GM12891 (cell line): ENCODE measurements at regions not wholly inside any gene's neighbourhood (a gene's known extent, or its start where the extent isn't known, plus 50 kb on each side); places are given as distances from the start of the nearest gene placed in this dataset.

Experiments used
- DNase-seq: peaks from one replicate; pipeline ENCODE4 v3.0.0; 2011; ENCODE audit warnings: low spot score; ENCODE audit not compliant: insufficient read length
- FAIRE-seq: peaks from 2 replicates; lab custom pipeline; 2011; peaks lifted over from hg19 to GRCh38; lab: Jason Lieb, UNC
- PAX5 ChIP-seq: IDR thresholded peaks from 2 replicates; pipeline ENCODE4 v1.6.1; 2011; ENCODE audit warnings: low read length, moderate library complexity, mild to moderate bottlenecking; ENCODE audit not compliant: insufficient read depth, severe bottlenecking
- POLR2A ChIP-seq: IDR thresholded peaks from 2 replicates; pipeline ENCODE4 v1.6.1; 2011; ENCODE audit warnings: low read depth, low read length, control low read depth
- POLR2AphosphoS5 ChIP-seq: IDR thresholded peaks from 2 replicates; pipeline ENCODE4 v1.6.1; 2011; ENCODE audit warnings: low read depth, low read length, control low read depth
- POU2F2 ChIP-seq: IDR thresholded peaks from 2 replicates; pipeline ENCODE4 v1.6.1; 2011; ENCODE audit warnings: low read depth, mild to moderate bottlenecking, control low read depth, low read length, moderate library complexity
- SPI1 ChIP-seq: IDR thresholded peaks from 2 replicates; pipeline ENCODE4 v1.6.1; 2011; ENCODE audit warnings: low read depth, low read length, control low read depth
- TAF1 ChIP-seq: IDR thresholded peaks from 2 replicates; pipeline ENCODE4 v1.6.1; 2011; ENCODE audit warnings: low read depth, low read length, control low read depth

DNA sequence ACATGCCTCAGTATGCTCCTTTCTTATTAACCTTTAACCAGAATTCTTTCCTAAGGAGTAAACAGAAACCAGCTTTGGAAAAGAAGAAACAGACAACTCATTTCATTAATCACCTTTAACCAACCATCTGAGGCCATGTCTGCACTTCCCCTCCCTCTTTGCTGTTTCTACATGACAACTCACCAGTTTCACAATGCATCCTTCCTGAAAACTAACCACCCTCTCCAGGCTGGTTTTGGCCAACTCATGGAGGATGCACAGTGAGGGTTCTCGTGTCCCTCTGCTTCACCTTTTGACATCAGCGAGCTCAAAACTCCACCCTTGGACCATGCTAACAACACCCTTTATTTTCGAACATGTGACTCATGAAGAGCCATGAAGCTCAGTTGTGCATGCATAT is 244.1 kb downstream of the ELAVL2 start:
- FAIRE-seq = no peak
- no peak for TF ChIP-seq POLR2A
- TF ChIP-seq POU2F2 = no peak
- TF ChIP-seq PAX5 = no peak
- no peak for TF ChIP-seq TAF1
- TF ChIP-seq SPI1 = no peak
- no peak for TF ChIP-seq POLR2AphosphoS5
- no peak for DNase-seq

DNA sequence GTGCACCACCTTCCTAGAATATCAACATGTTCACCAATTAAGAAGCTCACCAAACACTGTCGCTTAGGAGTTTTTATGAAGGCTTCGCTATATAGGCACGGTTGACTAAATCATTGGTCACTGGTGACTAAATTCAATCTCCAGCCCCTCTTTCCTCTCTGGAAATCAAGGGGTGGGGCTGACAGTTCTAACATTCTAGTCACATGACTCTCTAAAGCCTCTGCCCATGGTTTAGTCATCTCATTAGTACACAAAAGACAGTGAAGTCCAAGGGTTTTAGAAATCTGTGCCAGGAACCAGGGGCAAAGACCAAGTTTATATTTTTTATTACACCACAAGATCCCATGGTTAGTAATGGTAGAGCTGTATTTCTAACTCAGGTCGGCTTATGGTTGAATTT is 243.2 kb downstream of the ELAVL2 start:
- FAIRE-seq = no peak
- TF ChIP-seq POU2F2 = no peak
- no peak for TF ChIP-seq SPI1
- TF ChIP-seq POLR2AphosphoS5 = no peak
- no peak for TF ChIP-seq PAX5
- no peak for TF ChIP-seq POLR2A
- no peak for TF ChIP-seq TAF1
- DNase-seq = no peak

DNA sequence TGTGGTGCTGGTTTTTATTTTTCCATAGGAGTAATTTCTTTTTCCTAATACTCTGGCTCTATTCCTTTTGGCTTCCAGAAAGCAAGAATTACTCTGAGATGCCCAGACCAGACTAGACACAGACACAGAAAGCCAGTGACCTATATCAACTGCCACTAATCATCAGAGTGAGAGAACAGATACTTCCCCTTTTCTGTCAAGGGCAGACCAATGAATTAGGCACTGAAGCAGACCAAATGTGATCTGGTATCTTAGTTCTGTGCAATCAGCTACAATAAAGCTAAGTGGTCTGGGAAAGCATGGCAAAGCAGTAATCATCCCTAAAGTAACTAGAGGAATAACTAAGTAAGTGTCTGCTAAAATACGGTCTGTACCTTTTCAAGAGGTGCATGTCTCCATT is 239.1 kb downstream of the ELAVL2 start:
- DNase-seq (no peak), FAIRE-seq (no peak)

DNA sequence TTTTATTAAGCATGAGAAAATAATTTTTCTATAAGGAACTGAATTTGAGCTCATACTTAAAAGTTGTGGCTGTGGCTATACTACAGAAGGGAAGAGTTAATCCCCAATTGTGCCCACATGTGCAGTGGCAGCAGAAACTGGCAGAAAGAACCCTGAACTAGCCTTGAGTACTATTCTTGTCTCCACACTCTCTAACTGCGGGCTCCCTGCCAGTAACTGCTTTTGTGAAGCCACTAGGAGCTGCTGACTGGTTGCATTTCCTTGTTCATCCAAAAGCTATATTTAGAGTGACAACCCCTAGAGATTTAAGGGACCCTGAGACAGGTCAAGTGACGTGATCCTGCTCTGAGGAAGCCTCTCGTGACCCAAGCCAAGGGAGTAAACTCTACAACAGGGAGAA is 238.6 kb downstream of the ELAVL2 start:
- TF ChIP-seq POU2F2 (no peak), TAF1 (no peak), PAX5 (no peak), SPI1 (no peak), POLR2A (no peak), POLR2AphosphoS5 (no peak)
- FAIRE-seq (no peak), DNase-seq (no peak)

More for the DNA sequence above, 239.1 kb downstream of the ELAVL2 start:
- TF ChIP-seq POLR2A (no peak), POU2F2 (no peak), SPI1 (no peak), PAX5 (no peak), TAF1 (no peak), POLR2AphosphoS5 (no peak)

DNA sequence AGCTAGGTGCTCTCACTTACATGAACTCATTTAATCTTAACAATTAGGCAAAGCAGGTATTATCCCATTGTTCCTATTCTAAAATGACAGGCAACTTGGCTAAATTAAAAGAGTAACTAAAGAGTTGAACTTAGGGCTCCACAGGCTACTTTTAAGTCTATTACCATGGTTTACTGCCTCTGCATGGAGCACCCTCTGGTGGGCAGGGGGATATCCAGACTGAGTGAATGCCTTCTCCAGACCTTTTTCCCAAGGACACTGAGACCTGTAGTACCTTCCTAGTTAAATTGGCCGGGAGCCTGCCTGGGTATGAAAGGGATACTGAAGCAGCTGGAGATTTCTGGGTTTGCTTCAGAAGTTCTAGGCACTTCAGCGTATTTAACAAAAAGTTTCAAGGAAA is 238.1 kb downstream of the ELAVL2 start:
- no peak for FAIRE-seq
- no peak for DNase-seq
- no peak for TF ChIP-seq SPI1
- no peak for TF ChIP-seq POLR2AphosphoS5
- no peak for TF ChIP-seq POU2F2
- TF ChIP-seq POLR2A = no peak
- no peak for TF ChIP-seq PAX5
- no peak for TF ChIP-seq TAF1

DNA sequence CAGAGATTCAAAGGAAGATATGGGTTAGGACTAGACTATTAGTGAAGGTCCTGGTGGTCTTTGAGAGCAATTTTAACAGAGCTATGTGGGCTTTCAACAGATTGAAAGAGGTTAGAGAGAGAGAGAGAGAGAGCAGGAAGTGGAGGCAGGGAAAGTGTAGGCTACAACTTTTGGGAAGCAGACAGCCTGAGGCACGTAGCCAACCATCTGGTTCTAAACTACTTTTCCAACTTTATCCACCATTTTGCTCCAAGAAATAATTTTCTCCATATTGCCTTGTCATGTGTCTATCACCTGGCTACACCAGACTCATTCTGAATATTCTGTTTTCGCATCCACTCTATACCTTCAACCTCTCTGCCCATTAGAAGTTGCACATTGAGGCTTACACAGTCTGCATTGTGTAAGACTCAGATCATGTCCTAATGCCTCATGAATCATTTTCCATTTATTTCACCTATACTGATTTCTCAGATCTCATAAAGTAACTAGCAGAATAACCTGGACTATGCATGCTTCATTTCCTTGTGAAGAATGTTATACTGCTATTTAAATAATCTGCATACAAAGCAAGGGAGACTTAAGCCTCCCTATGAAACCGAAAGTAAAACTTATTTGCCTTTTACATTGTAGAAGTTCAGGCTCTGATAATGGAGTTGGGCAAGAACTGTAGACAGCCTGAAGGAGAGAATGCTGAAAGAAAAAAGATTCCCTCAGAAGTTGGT is 235.6 kb downstream of the ELAVL2 start:
- FAIRE-seq = no peak
- TF ChIP-seq POLR2A (no peak), SPI1 (no peak)
- no peak for DNase-seq

DNA sequence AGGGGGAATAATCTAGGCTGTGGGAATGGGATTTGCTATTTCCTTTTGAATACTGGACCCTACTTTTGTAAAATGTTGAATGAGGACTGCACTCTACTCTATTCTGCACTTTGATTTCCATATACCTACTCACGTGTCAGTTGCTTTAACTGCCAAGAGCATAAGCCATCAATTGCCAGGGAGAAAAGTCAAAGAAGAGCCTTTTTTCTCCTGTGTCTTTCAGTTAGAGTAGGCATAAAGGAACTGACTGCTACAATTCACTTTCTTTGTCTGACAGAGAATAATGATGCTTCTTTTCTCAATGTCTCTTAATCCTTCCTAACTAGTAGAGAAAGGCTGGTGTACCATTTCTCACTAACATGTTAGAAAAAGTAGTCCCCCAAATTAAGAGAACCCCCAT is 231.6 kb downstream of the ELAVL2 start:
- DNase-seq (no peak), FAIRE-seq (no peak)
- TF ChIP-seq POU2F2 (no peak), POLR2AphosphoS5 (no peak), SPI1 (no peak), PAX5 (no peak), POLR2A (no peak), TAF1 (no peak)

DNA sequence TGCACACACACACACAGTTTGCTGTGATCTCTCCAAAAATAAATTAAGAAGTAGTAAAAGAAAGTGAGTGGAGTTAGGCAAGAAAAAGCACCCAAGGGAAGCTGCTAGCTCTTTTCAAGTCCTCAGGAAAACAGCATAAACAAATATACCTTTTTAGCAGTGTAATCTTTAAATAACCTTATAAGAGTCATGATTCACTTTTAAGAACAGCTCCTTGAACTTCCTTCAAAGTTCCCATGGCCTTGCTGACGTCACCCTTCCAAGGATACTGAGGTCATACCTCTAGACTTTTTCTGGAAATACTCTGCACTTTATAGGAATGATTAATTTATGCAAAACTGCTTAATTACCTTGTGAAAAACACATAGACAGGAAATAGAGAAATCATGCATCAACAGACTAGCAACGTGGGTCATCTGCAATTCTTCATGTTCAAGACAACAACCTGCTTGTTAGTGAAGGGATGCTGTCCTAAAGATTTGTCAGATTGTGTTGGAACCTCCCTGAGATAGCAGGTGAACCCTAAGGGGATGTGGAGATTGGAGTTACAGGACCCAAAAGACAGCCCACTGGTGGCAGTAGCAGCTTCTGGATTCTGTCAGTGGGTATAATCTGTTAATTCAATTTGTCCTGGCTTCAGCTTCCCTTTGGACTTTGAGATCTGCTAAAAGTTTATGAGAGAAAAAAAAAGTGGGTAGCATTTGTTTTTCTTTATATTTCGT is 229.0 kb downstream of the ELAVL2 start:
- DNase-seq = no peak
- TF ChIP-seq POLR2A (no peak), SPI1 (no peak), POU2F2 (no peak), PAX5 (no peak), TAF1 (no peak), POLR2AphosphoS5 (no peak)
- no peak for FAIRE-seq

DNA sequence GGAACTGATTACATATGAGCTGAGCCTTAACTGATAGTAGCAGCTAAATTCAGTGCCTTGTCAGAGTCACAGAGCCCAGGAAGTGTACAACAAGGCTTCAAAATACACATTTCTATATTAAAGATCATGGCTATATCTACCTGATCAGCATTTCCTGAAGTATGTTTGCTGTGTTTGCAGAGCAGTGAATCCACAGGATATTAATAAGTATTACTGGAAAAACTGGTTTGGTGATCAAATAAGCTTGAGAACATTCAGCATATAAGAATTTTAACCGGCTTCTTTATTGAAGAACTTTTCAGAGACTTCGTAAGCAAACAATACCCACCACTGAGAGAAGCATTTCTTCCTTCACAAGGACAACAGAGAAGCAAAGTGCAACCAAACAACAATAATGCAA is 227.0 kb downstream of the ELAVL2 start:
- FAIRE-seq (no peak), DNase-seq (no peak)
- no peak for TF ChIP-seq SPI1
- TF ChIP-seq POLR2AphosphoS5 = no peak
- no peak for TF ChIP-seq TAF1

DNA sequence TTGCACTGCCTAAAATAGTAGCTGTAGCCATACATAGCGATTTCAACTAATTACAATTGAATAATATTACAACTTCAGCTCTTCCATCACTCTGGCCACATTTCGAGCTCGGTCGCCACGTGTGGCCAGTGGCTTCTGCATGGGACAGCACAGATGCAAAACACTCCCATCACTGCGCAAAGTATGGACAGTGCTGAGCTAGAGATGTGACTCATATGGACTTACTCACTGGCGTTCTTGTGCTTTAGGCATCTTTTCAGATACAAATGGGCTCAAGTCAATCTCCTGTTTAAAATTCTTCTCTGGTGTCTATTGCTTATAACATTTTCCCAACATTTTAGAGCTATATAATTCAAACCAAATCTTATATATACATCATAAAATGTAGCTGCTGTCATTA is 222.7 kb downstream of the ELAVL2 start:
- no peak for FAIRE-seq
- TF ChIP-seq TAF1 = no peak
- no peak for TF ChIP-seq SPI1
- TF ChIP-seq POU2F2 = no peak
- no peak for TF ChIP-seq POLR2A
- no peak for TF ChIP-seq POLR2AphosphoS5
- no peak for TF ChIP-seq PAX5
- DNase-seq = no peak
